ENCODE measurements at regions not wholly inside any gene's neighbourhood (a gene's known extent, or its start where the extent isn't known, plus 50 kb on each side); places are given as distances from the start of the nearest gene placed in this dataset.

GRCh38 chr5:103336941-103337340 is 78.4 kb downstream of the MACIR start:
- DNase-seq: no peak

- no peak for DNase-seq
Observed at GRCh38 chr5:103333376-103333775, 74.8 kb downstream of the MACIR start.

GRCh38 chr5:103330875-103331274 is 72.3 kb downstream of the MACIR start:
- no peak for DNase-seq

Data from NCI-H774 (cell line).